GM12878 (cell line): ENCODE measurements at regions not wholly inside any gene's neighbourhood (a gene's known extent, or its start where the extent isn't known, plus 50 kb on each side); places are given as distances from the start of the nearest gene placed in this dataset.

Experiments
- BRCA1 ChIP-seq: IDR thresholded peaks from 2 replicates; pipeline ENCODE4 v1.6.1; 2011; ENCODE audit warnings: low read depth, low read length, improper control_type of control experiment
- NRF1 ChIP-seq: conservative IDR thresholded peaks from 2 replicates; pipeline ENCODE4 v1.6.1; 2011; ENCODE audit warnings: mild to moderate bottlenecking, low read depth, low read length, improper control_type of control experiment
- PAX8 ChIP-seq: fragments of 450-650 bp; IDR thresholded peaks from 2 replicates; pipeline ENCODE4 v1.6.1; 2017; ENCODE audit warnings: mild to moderate bottlenecking, moderate library complexity
- POLR2AphosphoS5 ChIP-seq: IDR thresholded peaks from 2 replicates; pipeline ENCODE4 v1.6.1; 2011; ENCODE audit warnings: mild to moderate bottlenecking, low read length, inconsistent platforms

- TF ChIP-seq POLR2AphosphoS5 (no peak), PAX8 (no peak), NRF1 (no peak), BRCA1 (no peak)
Measured at GRCh38 chr2:64349131-64349530, 104.8 kb upstream of the LGALSL start.
